AG08395 (cell line): ENCODE measurements at regions not wholly inside any gene's neighbourhood (a gene's known extent, or its start where the extent isn't known, plus 50 kb on each side); places are given as distances from the start of the nearest gene placed in this dataset.
"Not testable (repeated sequence)": the region's sequence is repeated elsewhere in the genome, so short reads cannot be mapped to it uniquely, and the experiment has no call there.

Experiments used
- DNase-seq: peaks from one replicate; pipeline ENCODE4 v3.0.0; 2012; ENCODE audit warnings: mixed read lengths, low spot score

DNA sequence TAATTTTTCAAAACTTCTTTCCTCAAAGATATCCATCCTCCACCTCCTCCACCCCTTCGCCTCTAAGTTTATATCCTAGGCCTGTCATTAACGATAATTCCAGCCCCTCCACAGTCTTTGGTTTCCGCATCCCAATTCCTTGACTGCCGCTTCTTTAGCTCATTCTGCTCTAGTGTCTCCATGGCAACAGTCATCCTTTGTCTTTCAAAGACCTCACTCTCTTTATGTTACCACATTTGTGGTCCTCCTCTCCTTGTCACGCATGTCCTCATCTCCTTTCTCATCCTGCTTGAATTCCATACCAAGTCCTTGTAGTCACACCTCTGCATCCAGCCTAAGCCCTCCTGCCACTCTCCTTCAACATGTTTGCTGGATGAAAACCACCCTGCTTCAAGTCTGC lies 511.2 kb upstream of the KLF6 start:
- DNase-seq: no peak

DNA sequence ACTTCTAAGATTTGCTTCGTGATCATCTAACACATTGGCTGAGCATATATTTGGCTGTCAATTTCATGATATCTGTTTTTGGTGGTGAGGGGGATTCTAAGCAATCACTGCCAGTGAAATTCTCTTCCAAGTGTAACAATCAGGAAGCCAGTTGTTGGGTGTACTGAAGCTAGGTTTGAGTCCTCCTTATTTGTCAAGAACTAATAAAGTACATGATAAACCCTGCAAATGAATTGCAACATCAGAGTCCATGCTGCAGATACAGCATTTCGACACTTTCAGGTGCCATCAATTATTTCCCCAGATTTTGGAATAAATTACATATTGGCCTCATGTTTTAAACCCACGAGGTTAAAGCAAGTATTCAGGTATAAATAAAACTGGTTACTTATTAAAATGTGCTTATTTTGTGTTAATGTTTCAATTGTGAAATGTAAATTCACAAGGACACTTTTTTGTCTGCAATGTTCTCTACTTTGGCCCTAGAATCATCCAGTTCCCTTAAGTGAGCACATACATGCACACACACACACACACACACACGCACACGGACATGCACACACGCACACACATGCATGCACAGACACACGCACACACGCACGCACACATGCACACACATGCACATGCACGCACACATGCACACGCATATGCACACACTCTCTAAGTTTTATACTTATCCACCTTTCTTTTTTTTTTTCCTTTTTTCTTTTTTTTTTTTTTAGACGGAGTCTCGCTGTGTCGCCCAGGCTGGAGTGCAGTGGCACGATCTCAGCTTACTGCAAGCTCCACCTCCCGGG lies 510.2 kb upstream of the KLF6 start:
- no peak for DNase-seq

DNA sequence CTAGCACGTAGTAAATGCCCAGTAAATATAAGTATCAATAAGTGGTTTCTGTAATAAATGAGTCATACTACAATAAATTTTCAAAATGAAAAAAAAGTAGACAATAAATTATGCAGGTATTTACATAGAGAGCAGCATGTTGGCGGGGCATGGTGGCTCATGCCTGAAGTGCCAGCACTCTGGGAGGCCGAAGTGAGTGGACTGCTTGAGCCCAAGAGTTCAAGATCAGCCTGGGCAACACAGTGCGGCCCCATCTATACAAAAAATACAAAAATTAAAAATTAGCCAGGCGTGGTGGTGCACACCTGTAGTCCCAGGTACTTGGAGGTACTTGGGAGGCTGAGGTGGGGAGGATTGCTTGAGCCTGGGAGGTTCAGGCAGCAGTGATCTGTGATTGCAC lies 509.3 kb upstream of the KLF6 start:
- no peak for DNase-seq

DNA sequence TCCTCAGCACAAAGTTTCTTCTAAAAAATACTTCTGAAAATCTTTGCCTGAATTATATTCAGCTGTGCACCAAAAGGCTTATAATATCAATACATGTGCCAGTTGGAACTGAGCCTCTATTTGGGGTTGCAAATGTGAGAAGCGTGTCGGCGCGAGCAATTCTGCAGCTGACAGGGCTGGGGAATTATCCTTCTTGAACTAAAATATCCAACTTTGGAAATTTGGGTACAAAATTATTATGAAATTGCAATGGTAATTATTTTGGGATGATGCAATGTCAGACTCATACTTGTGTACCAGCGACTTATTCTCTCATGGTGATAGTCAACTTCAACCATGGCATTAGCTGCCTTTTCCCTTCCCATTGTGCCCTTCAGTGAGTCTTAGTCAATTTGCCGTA lies 507.0 kb upstream of the KLF6 start:
- no peak for DNase-seq

DNA sequence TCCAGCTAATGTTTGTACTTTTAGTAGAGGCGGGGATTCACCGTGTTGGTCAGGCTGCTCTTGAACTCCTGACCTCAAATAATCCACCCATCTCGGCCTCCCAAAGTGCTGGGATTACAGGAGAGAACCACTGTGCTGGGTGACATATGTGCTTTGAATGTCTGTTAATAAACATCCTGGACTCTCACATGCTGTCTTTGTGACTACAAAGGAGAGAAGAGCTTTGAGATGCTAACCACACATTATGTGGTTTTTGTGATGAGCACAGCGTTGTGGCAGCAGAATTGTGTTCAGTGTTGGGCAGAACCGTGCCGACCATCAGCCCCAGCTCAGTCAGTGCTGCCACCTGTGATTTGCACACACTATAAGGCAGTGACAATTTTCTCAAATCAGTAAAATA lies 500.1 kb upstream of the KLF6 start:
- peak; percentile 27 for DNase-seq

DNA sequence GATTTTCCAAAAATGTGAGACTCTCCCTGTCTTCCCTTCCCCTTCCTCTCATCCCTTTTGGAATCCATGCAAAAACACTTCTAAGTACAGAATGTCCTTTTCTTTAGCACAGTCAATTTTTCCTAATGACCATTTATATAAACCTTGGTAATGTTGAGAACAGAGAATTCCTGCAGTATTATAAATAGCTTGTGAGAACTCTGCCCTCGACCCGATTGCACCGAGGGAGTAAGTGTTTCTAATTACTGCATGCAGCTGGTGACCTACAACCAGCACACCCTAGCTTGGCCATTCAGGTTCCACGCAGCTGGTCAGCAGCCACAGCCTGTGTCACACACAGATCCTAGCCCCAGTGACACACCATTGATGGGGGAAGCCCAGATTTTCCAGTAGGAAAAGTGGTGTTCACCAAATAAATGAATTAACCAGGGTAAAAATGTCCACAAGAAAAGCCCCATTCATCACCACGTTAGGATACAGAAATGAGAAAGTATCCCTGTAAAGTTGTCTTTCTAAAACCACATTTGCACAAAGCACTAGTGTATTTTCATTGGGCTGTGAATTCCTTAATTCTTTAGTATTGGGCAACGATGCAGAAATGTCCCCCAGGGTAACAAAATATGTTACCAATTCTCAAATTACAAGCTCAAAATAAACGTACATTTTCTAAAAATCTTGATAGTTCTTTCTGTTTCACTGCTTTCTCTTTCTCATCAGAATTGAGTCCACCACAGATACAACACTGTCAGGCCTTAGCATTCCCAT lies 499.0 kb upstream of the KLF6 start:
- DNase-seq: peak; percentile 66

DNA sequence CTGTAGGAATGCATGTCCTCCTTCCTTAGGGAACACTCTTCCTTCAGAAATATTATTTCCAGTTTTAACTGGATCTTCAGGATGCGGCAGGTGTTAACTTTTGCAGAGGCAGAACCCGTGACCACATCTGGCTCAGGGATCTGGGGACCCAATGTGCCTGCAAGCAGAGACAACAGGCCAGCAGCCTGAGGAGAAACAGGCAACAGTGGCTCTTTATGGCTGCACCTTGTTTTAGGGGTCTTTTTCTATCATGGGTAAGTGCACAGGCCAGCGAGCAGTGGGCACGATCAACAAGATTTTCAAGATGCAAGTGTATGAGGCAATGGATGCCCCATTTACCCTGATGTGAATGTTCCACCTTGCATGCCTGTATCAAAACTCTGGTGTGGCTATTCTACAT lies 497.5 kb upstream of the KLF6 start:
- no peak for DNase-seq

DNA sequence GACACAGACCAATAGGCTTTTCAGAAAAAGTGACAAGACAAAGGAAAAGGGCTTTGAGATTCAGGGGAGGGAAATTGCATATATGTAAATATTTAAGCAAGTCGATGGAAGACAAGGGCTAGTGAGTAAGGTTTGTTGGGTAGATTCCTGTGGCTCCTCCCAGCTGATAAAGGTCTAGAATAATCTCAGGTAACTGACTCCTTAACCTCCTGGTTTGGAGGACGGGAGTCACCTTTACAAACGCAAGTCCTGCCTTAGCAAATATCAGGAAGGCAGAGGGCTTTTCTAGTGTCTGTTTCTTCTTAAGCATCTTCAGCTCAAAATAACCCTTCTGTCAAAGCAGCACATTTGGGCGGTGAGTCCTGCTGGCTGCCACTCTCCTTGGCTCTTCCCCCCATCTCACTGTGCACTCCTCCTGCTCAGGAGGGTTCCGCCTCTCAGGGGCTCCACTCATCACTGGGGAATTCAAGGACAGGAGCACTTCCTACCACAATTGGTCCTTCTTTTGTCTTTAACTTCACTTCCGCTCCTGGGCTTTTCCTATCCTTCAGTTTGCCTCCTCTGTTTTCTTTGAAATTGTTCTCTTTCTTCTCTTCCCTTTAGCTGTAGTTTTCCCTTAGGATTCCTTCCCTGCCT lies 496.3 kb upstream of the KLF6 start:
- no peak for DNase-seq

DNA sequence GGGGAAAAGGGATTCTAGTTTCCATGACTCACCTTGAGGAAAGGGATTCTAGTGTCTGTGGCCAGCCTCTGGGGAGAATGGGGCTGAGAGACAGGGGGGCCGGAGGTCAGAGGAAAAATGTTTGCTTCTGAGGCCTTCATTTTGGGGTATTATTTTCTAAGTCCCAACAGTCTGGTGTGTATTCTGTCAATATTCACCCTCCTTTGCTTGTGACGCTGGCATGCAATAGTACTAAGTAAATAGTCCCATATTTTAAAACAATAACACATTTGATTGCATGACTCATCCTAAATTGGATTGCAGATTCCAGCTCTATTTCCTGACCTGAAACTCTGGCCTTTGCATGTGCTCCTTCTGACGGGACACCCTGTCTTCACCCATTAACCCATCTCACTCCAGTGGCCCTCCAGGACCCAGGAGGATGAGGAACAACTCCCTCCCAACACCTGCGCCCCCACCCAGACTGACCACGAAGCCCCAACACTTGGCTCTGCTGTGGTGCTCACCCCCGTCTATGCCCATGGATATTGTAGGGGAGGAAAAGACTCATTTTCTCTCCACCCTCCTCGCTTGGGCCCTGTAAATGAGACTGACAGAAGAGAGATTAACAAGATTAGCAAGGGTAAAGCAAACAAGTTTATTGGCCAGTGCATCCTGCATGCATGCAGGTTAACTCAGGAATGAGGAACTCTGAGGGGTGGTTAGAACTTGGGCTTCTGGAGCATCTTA lies 495.6 kb upstream of the KLF6 start:
- DNase-seq: peak; percentile 53

DNA sequence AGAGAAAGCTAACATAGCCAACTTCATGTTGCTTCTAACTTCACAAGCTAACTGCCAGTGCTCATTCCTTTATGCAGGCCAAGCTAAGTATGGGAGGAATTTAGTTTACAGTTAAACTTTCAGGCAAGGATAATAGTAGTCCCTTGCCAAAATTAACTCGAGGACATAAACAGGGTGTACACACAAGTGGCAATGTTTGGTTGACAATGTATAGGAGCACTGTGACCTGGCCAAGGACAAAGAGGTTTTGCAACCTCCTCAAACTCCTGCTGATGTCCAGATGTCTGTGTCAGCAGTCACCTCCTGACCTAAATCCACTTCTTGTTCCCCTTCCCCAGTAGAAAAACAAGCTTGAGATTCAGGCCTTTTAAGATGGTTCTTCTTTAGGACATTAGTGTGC lies 494.6 kb upstream of the KLF6 start:
- no peak for DNase-seq

DNA sequence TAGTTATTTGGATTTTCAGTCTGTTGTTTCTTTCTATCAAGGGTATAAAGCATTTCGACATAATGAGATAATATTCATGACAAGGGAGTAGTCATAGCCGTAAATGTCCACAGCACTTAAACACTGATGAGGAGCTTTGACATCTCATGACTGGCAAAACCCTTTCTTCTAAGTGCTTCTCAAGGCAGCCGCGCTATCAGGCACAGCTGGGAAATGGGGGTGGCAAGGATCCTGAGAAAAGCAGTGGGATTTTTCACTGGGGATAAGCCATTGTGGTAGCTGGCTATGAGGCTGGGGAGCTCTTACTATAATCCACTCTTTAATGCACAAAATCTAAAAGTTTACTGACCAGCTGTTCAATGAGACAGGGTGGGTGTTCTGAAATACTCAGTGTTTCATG lies 493.2 kb upstream of the KLF6 start:
- DNase-seq: no peak

DNA sequence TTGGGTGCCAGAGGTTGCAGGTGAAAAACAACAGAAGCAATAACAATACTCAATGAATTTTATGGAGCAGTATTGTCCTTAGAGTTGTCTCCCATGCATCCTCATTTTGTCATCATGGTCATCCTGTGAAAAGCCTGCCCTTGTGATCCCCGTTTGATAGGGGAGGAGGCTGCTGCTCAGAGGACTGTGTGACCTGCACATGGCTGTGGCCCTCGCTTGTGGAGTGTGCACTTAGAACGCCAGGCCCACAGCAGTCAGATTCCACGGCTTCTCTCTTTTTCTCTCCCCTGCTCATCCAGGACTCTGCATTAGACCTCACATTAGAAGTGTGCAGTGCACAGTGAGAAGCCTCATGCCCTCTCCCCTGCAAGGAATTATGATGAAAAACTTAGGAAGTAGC lies 491.1 kb upstream of the KLF6 start:
- no peak for DNase-seq

DNA sequence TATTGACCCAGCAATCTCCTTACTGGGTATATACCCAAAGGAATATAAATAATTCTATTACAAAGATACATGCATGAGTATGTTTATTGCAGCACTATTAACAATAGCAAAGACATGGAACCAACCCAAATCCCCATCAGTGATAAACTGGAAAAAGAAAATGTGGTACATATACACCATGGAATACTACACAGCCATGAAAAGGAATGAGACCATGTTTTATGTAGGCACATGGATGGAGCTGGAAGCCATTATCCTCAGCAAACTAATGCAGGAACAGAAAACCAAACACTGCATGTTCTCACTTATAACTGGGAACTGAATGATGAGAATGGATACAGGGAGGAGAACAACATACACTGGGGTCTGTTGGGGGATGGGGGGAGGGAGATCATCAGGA lies 489.7 kb upstream of the KLF6 start:
- not testable (repeated sequence) for DNase-seq

DNA sequence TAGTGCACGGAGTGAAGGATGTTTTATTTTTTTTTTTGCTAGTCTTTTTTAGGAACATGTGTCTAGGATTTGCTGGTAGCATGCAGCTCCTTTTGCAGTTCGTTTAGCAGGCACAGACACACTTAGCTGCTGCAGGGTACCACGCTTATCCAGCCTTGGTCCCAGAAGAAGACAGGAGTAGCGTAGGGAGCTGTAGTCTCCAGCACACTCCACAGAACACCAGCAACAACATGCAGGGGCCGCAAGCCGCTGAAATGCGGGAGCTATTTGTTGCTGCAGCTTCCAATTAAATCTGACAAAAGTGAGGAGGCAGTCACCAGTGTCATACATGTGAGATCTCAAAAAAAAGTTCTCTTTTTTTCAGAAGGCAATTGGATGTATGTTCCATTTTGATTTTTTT lies 486.2 kb upstream of the KLF6 start:
- DNase-seq: no peak

DNA sequence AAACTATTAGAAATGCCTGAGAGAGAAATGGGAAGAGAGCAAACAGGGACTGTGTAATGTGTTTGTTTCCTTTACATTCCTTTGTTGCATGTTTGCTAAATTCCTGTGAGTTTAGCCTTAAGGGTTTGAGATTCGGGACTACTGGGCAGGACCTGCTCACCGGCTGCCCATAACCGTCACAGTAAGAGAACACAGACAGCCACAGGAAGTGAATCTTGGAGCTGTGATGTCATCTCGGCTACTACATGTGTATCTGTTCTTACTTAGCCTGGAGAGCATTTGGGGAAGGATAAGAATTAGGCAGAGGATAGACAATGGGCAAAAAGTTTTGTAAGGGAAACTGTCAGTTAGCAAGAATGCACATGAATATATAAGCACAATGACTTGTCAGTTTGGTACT lies 485.1 kb upstream of the KLF6 start:
- peak; percentile 67 for DNase-seq

DNA sequence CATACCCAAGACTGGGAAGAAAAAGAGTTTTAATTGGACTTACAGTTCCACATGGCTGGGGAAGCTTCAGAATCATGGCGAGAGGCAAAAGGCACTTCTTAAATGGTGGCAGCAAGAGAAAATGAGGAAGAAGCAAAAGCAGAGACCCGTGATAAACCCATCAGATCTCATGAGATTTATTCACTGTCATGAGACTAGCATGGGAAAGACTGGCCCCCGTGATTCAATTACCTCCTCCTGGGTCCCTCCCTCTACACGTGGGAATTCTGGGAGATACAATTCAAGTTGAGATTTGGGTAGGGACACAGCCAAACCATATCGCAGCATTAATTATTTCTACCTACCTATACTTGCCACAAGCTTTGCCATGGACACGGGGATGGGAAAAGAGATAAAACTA lies 483.5 kb upstream of the KLF6 start:
- DNase-seq: not testable (repeated sequence)

DNA sequence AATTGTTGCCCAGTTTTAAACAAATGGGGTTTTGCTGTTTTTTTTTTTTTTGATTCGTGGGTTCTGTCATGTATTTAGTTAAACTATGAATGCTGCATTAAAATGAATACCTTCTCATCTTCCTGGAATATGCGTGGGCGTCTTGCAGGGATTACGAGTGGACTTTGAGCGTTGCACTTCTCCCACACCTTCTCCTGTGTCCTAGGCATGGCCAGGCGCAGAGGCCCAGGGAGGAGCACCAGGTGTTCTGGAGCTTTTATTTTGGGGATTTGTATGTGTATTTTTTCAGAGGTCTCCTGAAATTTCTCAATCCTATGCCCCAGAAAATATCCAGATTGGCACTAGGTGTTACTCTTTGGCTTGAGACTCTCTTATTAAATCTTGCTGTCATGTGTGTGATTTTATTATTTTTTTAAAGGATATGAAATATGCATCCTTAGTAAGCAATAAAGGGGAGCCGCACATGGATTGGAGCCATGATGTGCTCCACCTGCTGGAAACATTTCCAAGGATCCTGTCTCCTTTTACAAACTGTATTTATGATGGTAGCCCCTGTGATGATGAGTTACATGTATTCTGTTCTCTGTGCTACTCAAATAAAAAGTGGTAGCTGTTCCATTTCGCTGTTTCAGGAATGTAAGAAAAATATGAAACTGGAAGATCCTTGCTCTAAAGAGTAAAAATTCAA lies 482.2 kb upstream of the KLF6 start:
- no peak for DNase-seq

DNA sequence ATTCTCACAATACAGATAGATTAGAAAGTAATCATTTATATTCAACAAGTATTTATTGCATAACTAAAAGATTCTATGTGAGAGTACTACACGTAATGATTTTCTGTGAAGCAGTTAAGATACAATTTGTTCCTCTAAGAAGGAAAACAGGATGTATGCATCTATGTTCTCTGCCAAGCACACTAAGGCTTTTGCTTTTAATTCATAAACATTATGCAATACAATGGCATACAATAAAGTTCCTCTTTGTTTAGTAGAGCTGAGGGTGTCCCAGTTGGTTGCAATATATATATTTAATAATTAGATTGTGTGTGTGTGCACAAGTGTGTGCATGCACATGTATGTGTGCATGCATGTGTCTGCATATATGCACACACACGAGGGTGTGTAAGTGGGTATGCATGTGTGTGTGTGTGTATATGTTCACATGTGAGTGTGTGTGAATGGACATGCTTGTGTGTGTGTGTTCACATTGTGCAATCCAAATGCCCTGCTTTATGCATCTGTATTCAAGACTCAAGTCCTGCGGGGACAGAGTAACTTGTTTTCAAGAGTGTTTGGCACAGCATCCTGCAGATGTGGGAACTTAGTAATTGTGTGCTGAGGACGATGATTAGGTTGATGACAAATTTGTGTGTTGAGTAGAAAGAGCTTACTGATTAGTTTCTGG lies 481.5 kb upstream of the KLF6 start:
- DNase-seq: peak; percentile 20

DNA sequence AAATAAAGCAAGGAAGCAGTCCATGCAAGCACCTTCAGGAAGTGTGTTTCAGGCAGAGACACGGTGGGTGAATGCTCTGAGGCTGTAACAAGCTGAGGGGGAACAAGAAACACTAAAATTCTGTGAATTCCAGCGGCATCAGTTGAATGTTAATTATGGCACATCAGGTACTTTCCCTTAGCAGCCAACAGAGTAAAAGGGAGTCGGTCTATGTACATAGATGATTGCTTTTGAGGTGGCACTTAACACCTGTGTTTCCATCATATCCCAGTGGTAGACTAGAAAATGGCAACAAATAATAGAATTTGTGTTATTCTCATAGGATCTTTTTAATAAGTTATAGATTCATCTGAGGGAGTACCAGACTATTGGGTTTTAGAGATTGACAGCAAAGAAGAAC lies 481.0 kb upstream of the KLF6 start:
- no peak for DNase-seq

DNA sequence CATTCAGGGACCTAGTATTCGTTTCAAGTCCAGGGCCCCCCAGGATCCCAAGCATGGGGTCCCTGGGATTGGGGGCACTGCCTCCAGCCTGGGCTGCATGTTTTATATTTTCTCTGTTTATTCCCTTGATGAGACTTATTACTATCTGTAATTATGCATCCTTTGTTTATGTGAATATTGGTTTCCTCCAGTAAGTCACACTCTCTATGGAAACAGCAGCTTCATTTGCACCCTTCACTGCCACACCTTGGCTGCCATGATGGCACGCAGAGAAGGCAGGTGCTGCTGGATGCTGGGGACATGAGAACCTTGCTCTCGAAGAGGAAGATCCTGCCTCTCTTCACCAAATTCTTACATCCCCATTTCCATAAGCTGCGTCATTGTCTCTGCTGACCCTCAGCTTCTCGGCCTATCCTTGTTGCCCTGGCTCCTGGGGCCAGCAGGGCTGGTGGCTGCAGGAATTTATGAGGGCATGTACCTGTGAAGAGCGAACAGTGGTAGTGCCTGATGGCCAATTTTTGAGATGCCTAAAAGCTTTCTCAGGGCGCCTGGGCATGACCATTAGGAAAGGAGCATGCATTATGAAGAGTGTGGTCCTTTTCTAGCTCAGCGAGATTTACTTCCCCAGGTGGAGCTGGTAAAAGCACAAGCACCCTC lies 479.3 kb upstream of the KLF6 start:
- no peak for DNase-seq

DNA sequence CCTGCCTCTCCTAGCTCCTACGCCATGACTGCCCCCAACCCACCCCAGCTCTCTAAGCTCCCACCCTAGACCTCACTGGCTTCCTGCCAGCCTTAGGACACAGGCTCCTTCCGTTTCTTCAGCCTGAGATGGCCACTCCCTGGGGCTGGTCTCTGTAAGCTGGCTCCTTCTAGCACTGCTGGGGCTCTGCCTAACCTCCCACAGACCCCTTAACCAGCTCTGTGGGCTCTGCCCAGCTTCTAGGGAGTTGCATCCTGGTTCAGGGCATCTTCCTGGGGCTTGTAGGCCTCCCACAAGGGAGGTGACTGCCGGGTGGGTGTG lies 478.6 kb upstream of the KLF6 start:
- no peak for DNase-seq
